ENCODE measurements at regions not wholly inside any gene's neighbourhood (a gene's known extent, or its start where the extent isn't known, plus 50 kb on each side); places are given as distances from the start of the nearest gene placed in this dataset.

DNA sequence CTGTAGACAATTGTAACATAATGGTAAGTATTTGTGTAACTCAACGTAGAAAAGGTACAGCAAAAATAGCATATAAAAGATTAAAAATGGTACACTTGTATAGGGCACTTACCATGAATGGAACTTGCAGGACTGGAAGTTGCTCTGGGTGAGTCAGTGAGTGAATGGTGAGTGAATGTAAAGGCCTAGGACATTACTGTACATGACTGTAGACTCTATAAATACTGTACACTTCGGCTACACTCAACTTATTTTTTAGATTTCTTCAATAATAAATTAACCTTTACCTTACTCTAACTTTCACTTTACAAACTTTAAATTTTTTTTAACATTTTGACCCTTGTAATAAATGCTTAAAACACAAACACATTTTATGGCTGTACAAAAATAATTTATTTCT, 72.1 kb upstream of the FAM216B start:
- no peak for DNase-seq (ENCODE audit: low read depth, low spot score)
- in situ Hi-C loops (cut with HindIII; ENCODE audit: low pct_unique_long_range_greater_than_20kb, low sequenced_read_pairs) = no loop called here

DNA sequence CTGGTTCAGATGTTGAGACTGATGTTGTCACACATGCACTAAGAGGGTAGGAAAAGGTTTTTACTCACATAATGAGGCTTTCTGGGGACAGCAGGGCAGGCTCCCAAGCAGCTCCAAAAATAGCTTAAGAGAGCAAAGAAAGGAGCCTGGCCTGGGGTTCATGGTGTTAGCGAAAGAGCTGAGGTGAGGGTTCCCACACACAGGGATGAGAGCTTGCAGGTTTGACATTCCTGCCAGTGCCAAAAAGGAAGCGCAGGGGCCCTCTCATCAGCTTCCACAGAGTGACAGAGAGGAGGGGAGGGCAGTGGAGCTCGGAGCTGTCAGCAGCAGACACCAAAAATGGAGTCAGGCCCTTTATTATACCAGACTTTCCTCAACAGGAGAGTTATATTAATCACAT, 65.5 kb upstream of the FAM216B start:
- in situ Hi-C loops (cut with HindIII; ENCODE audit: low pct_unique_long_range_greater_than_20kb, low sequenced_read_pairs) = no loop called here
- DNase-seq (ENCODE audit: low read depth, low spot score) = no peak

DNA sequence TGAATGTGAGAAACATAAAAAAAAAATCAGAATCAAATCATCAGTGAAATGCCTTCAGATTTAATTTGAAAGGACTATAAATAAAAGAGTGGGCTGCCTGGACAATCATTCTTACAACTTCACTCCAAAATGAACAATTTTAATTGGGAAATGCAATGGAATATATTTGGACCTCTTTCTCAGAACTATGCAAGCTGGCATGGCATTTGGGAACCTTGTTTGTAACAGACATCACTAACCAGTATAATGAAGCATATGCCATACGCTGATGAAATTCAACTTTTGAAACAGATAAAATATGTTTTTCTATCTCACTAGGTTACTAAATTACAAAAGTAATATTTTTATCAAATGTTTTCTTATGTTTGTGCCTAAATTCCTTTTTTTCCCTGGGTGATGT, 64.2 kb upstream of the FAM216B start:
- no peak for DNase-seq (ENCODE audit: low read depth, low spot score)
- in situ Hi-C loops (cut with HindIII; ENCODE audit: low pct_unique_long_range_greater_than_20kb, low sequenced_read_pairs) = no loop called here

DNA sequence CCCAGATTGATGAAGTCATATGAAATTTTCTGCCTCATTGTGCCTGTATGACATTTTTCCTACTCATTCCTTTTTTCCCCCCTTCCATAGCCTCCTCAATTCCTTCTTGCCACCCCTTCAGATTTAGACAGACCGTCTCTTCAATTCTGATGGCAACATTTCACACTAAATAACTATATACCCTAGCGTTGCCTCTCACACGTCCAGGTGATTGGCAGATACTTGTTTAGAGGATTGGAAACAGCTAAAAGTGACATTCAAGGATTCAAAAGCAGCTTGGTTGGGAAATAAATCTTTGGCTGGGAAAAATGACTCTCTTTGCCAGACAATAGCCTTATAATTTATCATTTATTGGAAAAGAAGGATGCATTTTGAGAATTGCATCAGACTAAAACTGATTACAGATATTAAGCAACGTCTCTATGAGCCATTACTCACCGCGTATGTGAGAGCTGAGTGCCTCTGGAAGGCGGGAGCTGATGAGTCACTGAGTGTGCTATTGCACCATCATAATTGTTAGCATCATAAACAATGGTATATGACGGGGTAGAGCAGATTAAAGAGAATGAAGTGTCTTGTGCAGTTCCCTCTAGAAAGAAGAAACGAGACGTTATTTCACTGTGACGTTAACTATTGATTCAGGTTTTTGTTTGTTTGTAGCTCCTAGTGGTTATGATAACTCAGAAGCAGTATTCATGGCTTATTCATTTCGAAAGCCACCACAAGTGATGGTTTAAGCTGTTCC, 61.1 kb upstream of the FAM216B start:
- peak; percentile 71 for DNase-seq (ENCODE audit: low read depth, low spot score)
- in situ Hi-C loops (cut with HindIII; ENCODE audit: low pct_unique_long_range_greater_than_20kb, low sequenced_read_pairs) = no loop called here

- in situ Hi-C loops (cut with HindIII; ENCODE audit: low pct_unique_long_range_greater_than_20kb, low sequenced_read_pairs) = no loop called here
- no peak for DNase-seq (ENCODE audit: low read depth, low spot score)
Measured at GRCh38 chr13:42720858-42721219, 60.5 kb upstream of the FAM216B start.

- no peak for DNase-seq (ENCODE audit: low read depth, low spot score)
- in situ Hi-C loops (cut with HindIII; ENCODE audit: low pct_unique_long_range_greater_than_20kb, low sequenced_read_pairs) = no loop called here
Measured at GRCh38 chr13:42722883-42723539, 58.4 kb upstream of the FAM216B start.

GRCh38 chr13:42728507-42729180, 52.7 kb upstream of the FAM216B start:
- peak; percentile 24 for DNase-seq (ENCODE audit: low read depth, low spot score)
- in situ Hi-C loops (cut with HindIII; ENCODE audit: low pct_unique_long_range_greater_than_20kb, low sequenced_read_pairs) = no loop called here

GRCh38 chr13:42729857-42730402, 51.5 kb upstream of the FAM216B start:
- in situ Hi-C loops (cut with HindIII; ENCODE audit: low pct_unique_long_range_greater_than_20kb, low sequenced_read_pairs) = no loop called here
- DNase-seq (ENCODE audit: low read depth, low spot score) = no peak
